ENCODE measurements at regions not wholly inside any gene's neighbourhood (a gene's known extent, or its start where the extent isn't known, plus 50 kb on each side); places are given as distances from the start of the nearest gene placed in this dataset.
"Not testable (repeated sequence)": the region's sequence is repeated elsewhere in the genome, so short reads cannot be mapped to it uniquely, and the experiment has no call there.

- DNase-seq (ENCODE audit: insufficient read length, low spot score): no peak
- FAIRE-seq: peak; percentile 82
- TF ChIP-seq POU2F2 (IDR thresholded peaks at IDR 0.05; ENCODE audit: low read depth, low read length) (no peak), TAF1 (IDR thresholded peaks at IDR 0.05; ENCODE audit: low read depth, low read length) (no peak), PAX5 (IDR thresholded peaks at IDR 0.05; ENCODE audit: insufficient read depth, low read length, severe bottlenecking) (no peak), POLR2AphosphoS5 (IDR thresholded peaks at IDR 0.05; ENCODE audit: low read depth, low read length) (no peak), POLR2A (IDR thresholded peaks at IDR 0.05; ENCODE audit: low read depth, low read length) (no peak), SPI1 (IDR thresholded peaks at IDR 0.05; ENCODE audit: low read depth, low read length) (no peak)
Measured at GRCh38 chr6:27157459-27158315, 89.8 kb upstream of the PRSS16 start.

DNA sequence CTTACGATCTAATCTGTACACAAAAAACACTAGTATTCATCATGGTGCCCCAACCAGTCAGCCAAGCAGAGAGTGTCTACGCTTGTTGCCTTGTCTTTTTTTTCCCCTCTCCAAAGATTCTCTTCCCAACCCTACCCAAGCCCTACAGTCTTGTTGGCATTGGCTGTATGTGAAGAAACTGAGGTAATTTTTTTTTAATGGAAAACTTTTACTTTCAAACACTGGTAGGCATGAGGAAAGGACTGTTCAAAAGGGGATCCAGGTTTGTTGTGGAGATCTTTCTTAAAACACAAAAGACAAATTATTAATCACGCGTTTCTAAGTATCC lies 89.2 kb upstream of the PRSS16 start:
- TF ChIP-seq POU2F2 (IDR thresholded peaks at IDR 0.05; ENCODE audit: low read depth, low read length) (no peak), SPI1 (IDR thresholded peaks at IDR 0.05; ENCODE audit: low read depth, low read length) (no peak), POLR2AphosphoS5 (IDR thresholded peaks at IDR 0.05; ENCODE audit: low read depth, low read length) (no peak), PAX5 (IDR thresholded peaks at IDR 0.05; ENCODE audit: insufficient read depth, low read length, severe bottlenecking) (no peak), TAF1 (IDR thresholded peaks at IDR 0.05; ENCODE audit: low read depth, low read length) (no peak), POLR2A (IDR thresholded peaks at IDR 0.05; ENCODE audit: low read depth, low read length) (no peak)
- DNase-seq (ENCODE audit: insufficient read length, low spot score) (no peak), FAIRE-seq (no peak)

- FAIRE-seq: no peak
- DNase-seq (ENCODE audit: insufficient read length, low spot score): no peak
- TF ChIP-seq POLR2A (IDR thresholded peaks at IDR 0.05; ENCODE audit: low read depth, low read length) (no peak), POU2F2 (IDR thresholded peaks at IDR 0.05; ENCODE audit: low read depth, low read length) (no peak), SPI1 (IDR thresholded peaks at IDR 0.05; ENCODE audit: low read depth, low read length) (no peak), TAF1 (IDR thresholded peaks at IDR 0.05; ENCODE audit: low read depth, low read length) (no peak)
Measured at GRCh38 chr6:27159725-27160124, 87.8 kb upstream of the PRSS16 start.

- no peak for DNase-seq (ENCODE audit: insufficient read length, low spot score)
- TF ChIP-seq SPI1 (IDR thresholded peaks at IDR 0.05; ENCODE audit: low read depth, low read length) (no peak), POLR2A (IDR thresholded peaks at IDR 0.05; ENCODE audit: low read depth, low read length) (no peak), PAX5 (IDR thresholded peaks at IDR 0.05; ENCODE audit: insufficient read depth, low read length, severe bottlenecking) (no peak), TAF1 (IDR thresholded peaks at IDR 0.05; ENCODE audit: low read depth, low read length) (no peak), POLR2AphosphoS5 (IDR thresholded peaks at IDR 0.05; ENCODE audit: low read depth, low read length) (no peak), POU2F2 (IDR thresholded peaks at IDR 0.05; ENCODE audit: low read depth, low read length) (no peak)
- peak; percentile 31 for FAIRE-seq
Measured at GRCh38 chr6:27161115-27161514, 86.4 kb upstream of the PRSS16 start.

DNA sequence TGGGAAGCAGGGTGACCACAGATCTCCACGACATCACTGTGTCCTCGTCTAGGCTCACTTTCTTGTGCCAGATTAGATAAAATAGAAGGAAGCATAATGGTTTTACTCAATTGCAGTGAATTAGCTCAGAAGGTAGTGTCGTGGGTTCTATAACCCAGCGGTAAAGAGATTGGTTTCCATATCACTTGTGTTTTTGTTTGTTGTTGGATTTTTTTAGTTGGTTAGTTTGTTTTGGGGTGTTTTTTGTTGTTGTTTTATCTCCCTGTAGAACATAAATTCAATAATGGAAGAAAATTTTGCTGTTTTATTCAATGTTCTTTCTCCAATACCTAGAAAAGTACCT lies 85.9 kb upstream of the PRSS16 start:
- DNase-seq (ENCODE audit: insufficient read length, low spot score): no peak
- no peak for TF ChIP-seq TAF1 (IDR thresholded peaks at IDR 0.05; ENCODE audit: low read depth, low read length)
- TF ChIP-seq PAX5 (IDR thresholded peaks at IDR 0.05; ENCODE audit: insufficient read depth, low read length, severe bottlenecking): no peak
- TF ChIP-seq POLR2AphosphoS5 (IDR thresholded peaks at IDR 0.05; ENCODE audit: low read depth, low read length): no peak
- TF ChIP-seq POU2F2 (IDR thresholded peaks at IDR 0.05; ENCODE audit: low read depth, low read length): no peak
- TF ChIP-seq SPI1 (IDR thresholded peaks at IDR 0.05; ENCODE audit: low read depth, low read length): no peak
- TF ChIP-seq POLR2A (IDR thresholded peaks at IDR 0.05; ENCODE audit: low read depth, low read length): no peak
- FAIRE-seq: peak; percentile 13

DNA sequence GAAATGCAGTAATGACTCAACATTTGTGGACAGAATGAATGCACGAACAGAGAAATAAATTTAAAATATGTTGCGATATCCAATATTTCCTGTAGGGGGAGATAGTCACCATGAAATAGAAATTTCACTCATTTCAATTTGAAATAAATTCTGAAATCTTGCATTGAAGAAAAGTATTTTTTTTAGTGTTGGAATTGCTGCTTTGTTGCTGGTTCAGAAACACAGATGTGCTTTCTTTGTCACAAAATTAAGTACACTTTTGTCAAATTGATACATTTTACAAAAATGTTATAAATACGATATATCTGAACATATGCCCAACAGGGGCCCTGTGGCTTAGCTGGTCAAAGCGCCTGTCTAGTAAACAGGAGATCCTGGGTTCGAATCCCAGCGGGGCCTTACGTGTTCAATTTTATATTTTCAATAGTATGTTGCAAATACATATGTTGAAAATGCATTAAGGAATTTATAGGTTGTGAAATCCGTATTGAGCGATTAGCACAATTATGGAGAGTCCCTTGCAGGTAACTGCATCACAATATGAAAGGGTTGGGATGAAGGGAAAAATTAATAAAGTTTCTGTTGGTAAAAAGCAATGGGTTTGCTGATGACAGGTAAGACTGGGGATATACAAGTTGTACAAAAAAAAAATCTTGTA lies 85.4 kb upstream of the PRSS16 start:
- DNase-seq (ENCODE audit: insufficient read length, low spot score) (no peak), FAIRE-seq (no peak)
- TF ChIP-seq POU2F2 (IDR thresholded peaks at IDR 0.05; ENCODE audit: low read depth, low read length) (no peak), SPI1 (IDR thresholded peaks at IDR 0.05; ENCODE audit: low read depth, low read length) (no peak), TAF1 (IDR thresholded peaks at IDR 0.05; ENCODE audit: low read depth, low read length) (no peak), POLR2AphosphoS5 (IDR thresholded peaks at IDR 0.05; ENCODE audit: low read depth, low read length) (no peak), PAX5 (IDR thresholded peaks at IDR 0.05; ENCODE audit: insufficient read depth, low read length, severe bottlenecking) (no peak), POLR2A (IDR thresholded peaks at IDR 0.05; ENCODE audit: low read depth, low read length) (no peak)

GRCh38 chr6:27163834-27164233 lies 83.7 kb upstream of the PRSS16 start:
- no peak for FAIRE-seq
- TF ChIP-seq POLR2A (IDR thresholded peaks at IDR 0.05; ENCODE audit: low read depth, low read length) (no peak), POU2F2 (IDR thresholded peaks at IDR 0.05; ENCODE audit: low read depth, low read length) (no peak), TAF1 (IDR thresholded peaks at IDR 0.05; ENCODE audit: low read depth, low read length) (no peak), POLR2AphosphoS5 (IDR thresholded peaks at IDR 0.05; ENCODE audit: low read depth, low read length) (no peak), PAX5 (IDR thresholded peaks at IDR 0.05; ENCODE audit: insufficient read depth, low read length, severe bottlenecking) (no peak)
- no peak for DNase-seq (ENCODE audit: insufficient read length, low spot score)

DNA sequence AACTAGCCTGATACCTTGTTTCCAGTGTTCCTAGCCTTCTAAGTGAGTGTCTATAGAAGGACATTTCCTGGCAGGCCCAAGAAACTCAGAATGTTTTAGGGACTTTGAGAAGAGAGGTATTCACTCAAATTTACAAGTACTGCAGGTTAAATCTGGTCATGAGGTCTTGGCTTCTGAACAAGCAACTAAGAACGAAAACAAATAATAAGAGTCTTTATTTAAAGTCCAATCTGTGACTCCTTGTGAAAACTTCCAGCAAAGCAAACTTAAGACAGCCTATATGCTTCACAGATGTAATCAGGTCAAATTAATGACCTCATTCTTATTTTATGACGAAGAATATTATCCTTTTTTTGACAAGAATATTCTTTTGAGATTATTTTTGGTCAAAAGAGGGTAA lies 79.4 kb upstream of the PRSS16 start:
- FAIRE-seq (no peak), DNase-seq (ENCODE audit: insufficient read length, low spot score) (no peak)
- TF ChIP-seq POLR2AphosphoS5 (IDR thresholded peaks at IDR 0.05; ENCODE audit: low read depth, low read length) (no peak), POU2F2 (IDR thresholded peaks at IDR 0.05; ENCODE audit: low read depth, low read length) (no peak), PAX5 (IDR thresholded peaks at IDR 0.05; ENCODE audit: insufficient read depth, low read length, severe bottlenecking) (no peak), POLR2A (IDR thresholded peaks at IDR 0.05; ENCODE audit: low read depth, low read length) (no peak), TAF1 (IDR thresholded peaks at IDR 0.05; ENCODE audit: low read depth, low read length) (no peak), SPI1 (IDR thresholded peaks at IDR 0.05; ENCODE audit: low read depth, low read length) (no peak)

DNA sequence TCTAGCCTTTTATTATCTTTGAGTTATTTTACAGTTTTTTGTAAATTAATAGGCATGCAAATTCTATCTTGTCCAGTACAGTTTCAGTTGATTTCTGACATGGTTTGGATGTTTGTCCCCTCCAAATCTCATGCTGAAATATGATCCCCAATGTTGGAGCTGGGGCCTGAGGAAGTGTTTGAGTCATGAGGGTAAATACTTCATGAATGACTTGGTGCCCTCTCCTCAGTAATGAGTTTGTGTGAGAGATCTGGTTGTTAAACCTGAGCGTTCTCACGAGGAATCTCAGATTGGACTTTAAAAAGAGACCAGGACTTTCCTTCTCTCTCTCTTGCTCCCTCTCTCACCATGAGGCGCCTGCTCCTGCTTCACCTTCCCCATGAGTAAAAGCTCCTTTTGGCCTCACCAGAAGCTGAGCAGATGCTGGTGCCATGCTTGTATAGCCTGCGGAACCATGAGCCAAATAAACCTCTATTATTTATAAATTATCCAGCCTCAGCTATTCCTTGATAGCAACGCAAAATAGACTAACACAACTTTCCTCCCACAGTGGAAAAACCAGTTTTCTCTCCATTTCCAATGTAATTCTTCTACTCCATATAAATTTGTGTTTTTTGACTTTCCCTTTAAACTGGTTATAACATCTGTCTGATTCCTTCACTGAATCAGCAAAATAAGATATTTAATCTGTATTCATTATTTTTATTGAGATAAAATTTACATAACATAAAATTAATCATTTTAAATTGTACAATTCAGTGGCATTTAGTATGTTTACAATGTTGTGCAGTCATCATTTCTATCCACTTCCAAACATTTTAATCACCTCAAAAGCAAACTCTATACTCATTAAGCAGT lies 78.7 kb upstream of the PRSS16 start:
- DNase-seq (ENCODE audit: insufficient read length, low spot score) (no peak), FAIRE-seq (no peak)
- TF ChIP-seq TAF1 (IDR thresholded peaks at IDR 0.05; ENCODE audit: low read depth, low read length): no peak

DNA sequence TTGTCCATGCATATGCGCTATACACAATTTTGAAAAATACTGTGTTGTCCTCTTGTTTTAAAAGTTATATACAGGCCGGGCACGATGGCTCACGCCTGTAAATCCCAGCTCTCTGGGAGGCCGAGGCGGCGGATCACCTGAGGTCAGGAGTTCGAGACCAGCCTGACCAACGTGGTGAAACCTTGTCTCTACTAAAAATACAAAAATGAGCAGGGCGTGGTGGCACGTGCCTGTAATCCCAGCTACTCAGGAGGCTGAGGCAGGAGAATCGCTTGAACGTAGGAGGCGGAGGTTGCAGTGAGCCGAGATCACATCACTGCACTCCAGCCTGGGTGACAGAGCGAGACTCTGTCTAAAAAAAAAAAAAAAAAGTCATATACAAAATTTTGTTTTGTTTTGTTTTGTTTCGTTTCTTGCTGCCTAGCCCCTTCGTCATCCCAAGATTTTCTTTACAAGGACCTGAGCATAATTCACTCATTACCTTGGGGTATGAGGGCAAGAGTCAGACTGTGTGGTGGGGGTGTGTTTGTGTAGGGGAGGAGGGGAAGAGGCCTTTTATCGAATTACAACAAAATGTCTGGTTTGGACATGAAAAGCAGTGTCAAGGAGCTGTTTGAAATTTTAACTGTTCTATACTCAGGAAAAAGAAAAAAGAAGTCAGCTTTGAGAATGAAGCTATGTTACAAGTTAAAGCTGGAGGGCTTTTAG lies 74.8 kb upstream of the PRSS16 start:
- not testable (repeated sequence) for DNase-seq (ENCODE audit: insufficient read length, low spot score); FAIRE-seq

DNA sequence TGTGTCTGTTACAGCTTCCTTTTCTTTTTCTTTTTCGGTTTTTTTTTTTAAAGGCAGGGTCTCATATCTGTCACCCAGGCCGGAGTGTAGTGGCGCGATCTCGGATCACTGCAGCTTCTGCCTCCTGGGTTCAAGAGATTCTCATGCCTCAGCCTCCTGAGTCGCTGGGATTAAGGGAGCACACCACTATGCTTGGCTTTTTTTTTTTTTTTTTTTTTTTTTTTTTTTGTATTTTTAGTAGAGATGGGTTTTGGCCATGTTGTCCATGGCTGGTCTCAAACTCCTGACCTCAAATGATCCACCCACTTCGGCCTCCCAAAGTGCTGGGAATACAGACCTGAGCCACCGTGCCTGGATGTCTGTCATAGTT lies 74.3 kb upstream of the PRSS16 start:
- DNase-seq (ENCODE audit: insufficient read length, low spot score); FAIRE-seq: not testable (repeated sequence)

Data from GM12891 (cell line).